HEK293T (cell line): ENCODE measurements at regions not wholly inside any gene's neighbourhood (a gene's known extent, or its start where the extent isn't known, plus 50 kb on each side); places are given as distances from the start of the nearest gene placed in this dataset.

Experiments used
- BHLHE40 ChIP-seq: fragments of 450-650 bp; IDR thresholded peaks from 2 replicates; pipeline ENCODE4 v1.6.1; 2016; ENCODE audit warnings: mild to moderate bottlenecking, moderate library complexity, borderline replicate concordance
- CTBP1 ChIP-seq: fragments of 450-650 bp; IDR thresholded peaks from 2 replicates; pipeline ENCODE4 v1.6.1; 2016; ENCODE audit warnings: borderline replicate concordance
- ELF4 ChIP-seq: fragments of 450-650 bp; IDR thresholded peaks from 2 replicates; pipeline ENCODE4 v1.6.1; 2017; ENCODE audit warnings: antibody characterized with exemption
- FOXA1 ChIP-seq: fragments of 450-650 bp; IDR thresholded peaks from 2 replicates; pipeline ENCODE4 v1.6.1; 2016; ENCODE audit warnings: mild to moderate bottlenecking
- FOXK2 ChIP-seq: fragments of 450-650 bp; IDR thresholded peaks from 2 replicates; pipeline ENCODE4 v1.6.1; 2016; ENCODE audit warnings: mild to moderate bottlenecking
- FOXM1 ChIP-seq: fragments of 450-650 bp; IDR thresholded peaks from 2 replicates; pipeline ENCODE4 v1.6.1; 2017; ENCODE audit warnings: mild to moderate bottlenecking, borderline replicate concordance
- HDGF ChIP-seq: fragments of 450-650 bp; IDR thresholded peaks from 2 replicates; pipeline ENCODE4 v1.6.1; 2017; ENCODE audit warnings: antibody characterized with exemption, borderline replicate concordance
- L3MBTL2 ChIP-seq: fragments of 450-650 bp; conservative IDR thresholded peaks from 2 replicates; pipeline ENCODE4 v1.6.1; 2016; ENCODE audit warnings: mild to moderate bottlenecking
- NFRKB ChIP-seq: fragments of 450-650 bp; IDR thresholded peaks from 2 replicates; pipeline ENCODE4 v1.6.1; 2016; ENCODE audit warnings: mild to moderate bottlenecking, moderate library complexity
- SP1 ChIP-seq: fragments of 450-650 bp; IDR thresholded peaks from 2 replicates; pipeline ENCODE4 v1.6.1; 2017
- SUZ12 ChIP-seq: fragments of 450-650 bp; IDR thresholded peaks from 2 replicates; pipeline ENCODE4 v1.6.1; 2016; ENCODE audit warnings: mild to moderate bottlenecking
- TARDBP ChIP-seq: fragments of 450-650 bp; IDR thresholded peaks from 2 replicates; pipeline ENCODE4 v1.6.1; 2016
- ZNF384 ChIP-seq: fragments of 450-650 bp; IDR thresholded peaks from 2 replicates; pipeline ENCODE4 v1.6.1; 2016

DNA sequence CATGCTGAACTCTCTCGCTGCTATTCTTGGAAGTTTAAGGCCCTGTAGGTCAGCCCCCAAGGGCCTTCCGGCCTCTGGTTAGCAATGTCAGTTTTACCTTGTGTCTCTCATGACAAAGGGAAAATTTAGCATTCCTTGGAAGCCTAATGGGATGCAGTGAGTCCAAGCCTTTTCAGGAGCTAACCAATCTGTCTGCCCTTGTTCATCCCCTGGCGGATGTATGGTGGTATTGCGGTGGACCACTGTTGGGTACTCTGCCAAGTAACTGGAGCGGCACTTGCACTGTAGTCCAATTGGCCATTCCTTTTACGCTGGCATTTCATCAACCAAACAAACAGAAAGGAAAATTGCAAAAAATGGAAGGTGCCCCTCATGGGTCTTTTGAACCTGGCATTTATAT is 318.4 kb upstream of the NMUR2 start:
- TF ChIP-seq ELF4: no peak
- TF ChIP-seq BHLHE40: no peak
- no peak for TF ChIP-seq SP1
- no peak for TF ChIP-seq L3MBTL2
- no peak for TF ChIP-seq CTBP1
- no peak for TF ChIP-seq NFRKB
- TF ChIP-seq FOXA1: no peak
- no peak for TF ChIP-seq TARDBP
- no peak for TF ChIP-seq ZNF384
- TF ChIP-seq SUZ12: no peak
- no peak for TF ChIP-seq FOXM1
- no peak for TF ChIP-seq FOXK2
- TF ChIP-seq HDGF: no peak
